ENCODE measurements at regions not wholly inside any gene's neighbourhood (a gene's known extent, or its start where the extent isn't known, plus 50 kb on each side); places are given as distances from the start of the nearest gene placed in this dataset.
A peak's percentile ranks its signal among the peaks of the same experiment; 100 is the strongest.
"Not testable (repeated sequence)": the region's sequence is repeated elsewhere in the genome, so short reads cannot be mapped to it uniquely, and the experiment has no call there.

GRCh38 chr4:122100508-122100907, 51.6 kb upstream of the BLTP1 start:
- no peak for DNase-seq

- DNase-seq: no peak
Observed at GRCh38 chr4:122099896-122100295, 52.2 kb upstream of the BLTP1 start.

- no peak for DNase-seq
Observed at GRCh38 chr4:122091836-122092405, 60.2 kb upstream of the BLTP1 start.

GRCh38 chr4:122091397-122091796, 60.7 kb upstream of the BLTP1 start:
- DNase-seq: no peak

- no peak for DNase-seq
Observed at GRCh38 chr4:122090989-122091388, 61.1 kb upstream of the BLTP1 start.

- DNase-seq: no peak
Observed at GRCh38 chr4:122086338-122087065, 65.6 kb upstream of the BLTP1 start.

GRCh38 chr4:122083989-122084388, 68.1 kb upstream of the BLTP1 start:
- no peak for DNase-seq

- no peak for DNase-seq
Observed at GRCh38 chr4:122083351-122083750, 68.8 kb upstream of the BLTP1 start.

- no peak for DNase-seq
Observed at GRCh38 chr4:122082661-122083060, 69.5 kb upstream of the BLTP1 start.

GRCh38 chr4:122077653-122078052, 74.5 kb upstream of the BLTP1 start:
- not testable (repeated sequence) for DNase-seq

- not testable (repeated sequence) for DNase-seq
Observed at GRCh38 chr4:122076835-122077234, 75.3 kb upstream of the BLTP1 start.

- no peak for DNase-seq
Observed at GRCh38 chr4:122073615-122074014, 78.5 kb upstream of the BLTP1 start.

GRCh38 chr4:122065915-122066314, 86.2 kb upstream of the BLTP1 start:
- no peak for DNase-seq

- DNase-seq: no peak
Observed at GRCh38 chr4:122065149-122065548, 87.0 kb upstream of the BLTP1 start.

GRCh38 chr4:122053186-122053585, 98.9 kb upstream of the BLTP1 start:
- DNase-seq: no peak

GRCh38 chr4:122052677-122053076, 99.5 kb upstream of the BLTP1 start:
- no peak for DNase-seq

GRCh38 chr4:122050841-122051240, 99.0 kb upstream of the TRPC3 start:
- DNase-seq: no peak

- DNase-seq: no peak
Observed at GRCh38 chr4:122047456-122048425, 95.9 kb upstream of the TRPC3 start.

GRCh38 chr4:122046255-122046654, 94.4 kb upstream of the TRPC3 start:
- no peak for DNase-seq

- DNase-seq: peak; percentile 44
Observed at GRCh38 chr4:122045533-122045932, 93.7 kb upstream of the TRPC3 start.

GRCh38 chr4:122044501-122044900, 92.6 kb upstream of the TRPC3 start:
- no peak for DNase-seq

- no peak for DNase-seq
Observed at GRCh38 chr4:122041312-122041711, 89.5 kb upstream of the TRPC3 start.

- no peak for DNase-seq
Observed at GRCh38 chr4:122038896-122039295, 87.0 kb upstream of the TRPC3 start.

GRCh38 chr4:122034619-122035018, 82.8 kb upstream of the TRPC3 start:
- no peak for DNase-seq

Measured in NCI-H2029 (cell line).